GM12891 (cell line): ENCODE measurements at regions not wholly inside any gene's neighbourhood (a gene's known extent, or its start where the extent isn't known, plus 50 kb on each side); places are given as distances from the start of the nearest gene placed in this dataset.

Source experiments
- DNase-seq: peaks from one replicate; pipeline ENCODE4 v3.0.0; 2011; ENCODE audit warnings: low spot score; ENCODE audit not compliant: insufficient read length
- FAIRE-seq: peaks from 2 replicates; lab custom pipeline; 2011; peaks lifted over from hg19 to GRCh38; lab: Jason Lieb, UNC
- PAX5 ChIP-seq: IDR thresholded peaks from 2 replicates; pipeline ENCODE4 v1.6.1; 2011; ENCODE audit warnings: low read length, moderate library complexity, mild to moderate bottlenecking; ENCODE audit not compliant: insufficient read depth, severe bottlenecking
- POLR2A ChIP-seq: IDR thresholded peaks from 2 replicates; pipeline ENCODE4 v1.6.1; 2011; ENCODE audit warnings: low read depth, low read length, control low read depth
- POLR2AphosphoS5 ChIP-seq: IDR thresholded peaks from 2 replicates; pipeline ENCODE4 v1.6.1; 2011; ENCODE audit warnings: low read depth, low read length, control low read depth
- POU2F2 ChIP-seq: IDR thresholded peaks from 2 replicates; pipeline ENCODE4 v1.6.1; 2011; ENCODE audit warnings: low read depth, mild to moderate bottlenecking, control low read depth, low read length, moderate library complexity
- SPI1 ChIP-seq: IDR thresholded peaks from 2 replicates; pipeline ENCODE4 v1.6.1; 2011; ENCODE audit warnings: low read depth, low read length, control low read depth
- TAF1 ChIP-seq: IDR thresholded peaks from 2 replicates; pipeline ENCODE4 v1.6.1; 2011; ENCODE audit warnings: low read depth, low read length, control low read depth

- FAIRE-seq (no peak), DNase-seq (no peak)
Measured at GRCh38 chr10:83921984-83922860, 217.1 kb upstream of the GHITM start.

GRCh38 chr10:83925133-83925532, 214.2 kb upstream of the GHITM start:
- DNase-seq (no peak), FAIRE-seq (no peak)
- no peak for TF ChIP-seq PAX5
- TF ChIP-seq POU2F2: no peak
- no peak for TF ChIP-seq SPI1
- no peak for TF ChIP-seq TAF1
- TF ChIP-seq POLR2A: no peak
- no peak for TF ChIP-seq POLR2AphosphoS5

More at GRCh38 chr10:83921984-83922860, 217.1 kb upstream of the GHITM start:
- TF ChIP-seq PAX5 (no peak), POLR2A (no peak), TAF1 (no peak), POLR2AphosphoS5 (no peak)

GRCh38 chr10:83926606-83927005, 212.7 kb upstream of the GHITM start:
- DNase-seq (no peak), FAIRE-seq (no peak)
- TF ChIP-seq PAX5: no peak
- TF ChIP-seq POLR2AphosphoS5: no peak
- no peak for TF ChIP-seq POU2F2
- no peak for TF ChIP-seq SPI1
- TF ChIP-seq TAF1: no peak
- TF ChIP-seq POLR2A: no peak

DNA sequence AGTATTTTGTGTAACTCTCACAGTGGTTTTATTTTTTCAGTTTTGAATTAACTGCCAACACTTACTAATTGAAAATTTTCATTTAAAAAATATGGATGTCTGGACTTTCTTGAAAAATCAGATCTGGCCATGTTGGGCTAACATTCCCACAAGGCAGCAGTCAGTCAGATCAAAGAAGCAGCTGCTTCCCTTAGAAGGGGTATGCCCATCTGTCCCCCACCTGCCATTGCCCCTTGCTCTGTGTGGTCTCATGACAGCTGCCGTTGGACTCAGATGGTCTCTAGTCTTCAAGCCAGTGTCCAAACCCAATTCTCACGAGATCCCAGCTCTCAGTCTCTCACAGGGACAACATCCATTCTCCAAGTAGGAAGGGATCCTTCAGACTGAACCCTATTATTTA, 212.1 kb upstream of the GHITM start:
- DNase-seq (no peak), FAIRE-seq (no peak)
- no peak for TF ChIP-seq PAX5
- TF ChIP-seq POLR2A: no peak
- no peak for TF ChIP-seq SPI1
- TF ChIP-seq TAF1: no peak
- TF ChIP-seq POLR2AphosphoS5: no peak
- no peak for TF ChIP-seq POU2F2

DNA sequence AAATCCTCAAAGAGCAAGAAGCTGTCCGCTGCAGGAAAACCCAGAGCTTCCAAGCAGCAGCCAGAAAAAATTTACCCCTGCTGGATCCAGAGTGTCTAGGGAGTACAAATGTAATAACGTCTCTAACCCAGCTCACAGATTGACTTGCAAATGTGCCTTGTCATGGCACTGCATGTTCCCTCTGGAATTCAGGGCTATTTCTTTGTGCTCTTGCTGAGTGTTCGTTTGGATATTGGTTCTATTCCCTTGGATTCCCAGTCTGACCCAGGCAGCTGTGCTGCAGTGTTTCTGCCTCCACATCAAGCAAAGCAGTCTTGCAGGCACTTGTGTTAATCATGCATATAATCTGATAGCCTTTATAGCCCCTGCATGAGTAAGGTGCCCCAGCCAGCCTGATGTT, 209.9 kb upstream of the GHITM start:
- DNase-seq: no peak
- no peak for FAIRE-seq
- TF ChIP-seq POU2F2 (no peak), TAF1 (no peak), POLR2AphosphoS5 (no peak), PAX5 (no peak), SPI1 (no peak), POLR2A (no peak)

GRCh38 chr10:83931669-83932068, 207.6 kb upstream of the GHITM start:
- no peak for DNase-seq
- TF ChIP-seq SPI1 (no peak), PAX5 (no peak), POU2F2 (no peak), TAF1 (no peak), POLR2A (no peak), POLR2AphosphoS5 (no peak)
- no peak for FAIRE-seq

DNA sequence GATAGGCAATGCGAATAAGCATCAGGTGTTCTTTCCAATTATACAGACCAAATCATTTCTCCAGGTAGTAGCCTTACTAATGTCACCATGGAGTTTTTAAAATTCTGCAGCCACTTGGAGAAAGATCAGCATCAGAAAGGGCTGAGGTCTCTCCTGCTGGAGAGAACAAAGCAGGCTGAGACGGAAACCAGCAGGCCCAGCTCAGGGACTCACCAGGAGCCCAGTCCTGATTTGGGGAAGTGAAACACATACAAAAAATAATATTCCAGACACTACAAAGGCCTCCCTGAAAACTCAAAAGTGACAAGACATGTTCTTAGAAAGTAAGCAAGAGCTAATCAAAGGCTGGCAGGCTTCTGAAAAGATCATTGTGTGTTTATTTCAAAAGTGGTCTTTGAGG, 207.1 kb upstream of the GHITM start:
- no peak for DNase-seq
- TF ChIP-seq TAF1 (no peak), SPI1 (peak; percentile 62), POLR2AphosphoS5 (no peak)
- no peak for FAIRE-seq

- FAIRE-seq: no peak
- DNase-seq: no peak
- TF ChIP-seq TAF1: no peak
- TF ChIP-seq SPI1: no peak
- no peak for TF ChIP-seq PAX5
- TF ChIP-seq POU2F2: no peak
- no peak for TF ChIP-seq POLR2AphosphoS5
- TF ChIP-seq POLR2A: no peak
Measured at GRCh38 chr10:83934062-83934461, 205.2 kb upstream of the GHITM start.

DNA sequence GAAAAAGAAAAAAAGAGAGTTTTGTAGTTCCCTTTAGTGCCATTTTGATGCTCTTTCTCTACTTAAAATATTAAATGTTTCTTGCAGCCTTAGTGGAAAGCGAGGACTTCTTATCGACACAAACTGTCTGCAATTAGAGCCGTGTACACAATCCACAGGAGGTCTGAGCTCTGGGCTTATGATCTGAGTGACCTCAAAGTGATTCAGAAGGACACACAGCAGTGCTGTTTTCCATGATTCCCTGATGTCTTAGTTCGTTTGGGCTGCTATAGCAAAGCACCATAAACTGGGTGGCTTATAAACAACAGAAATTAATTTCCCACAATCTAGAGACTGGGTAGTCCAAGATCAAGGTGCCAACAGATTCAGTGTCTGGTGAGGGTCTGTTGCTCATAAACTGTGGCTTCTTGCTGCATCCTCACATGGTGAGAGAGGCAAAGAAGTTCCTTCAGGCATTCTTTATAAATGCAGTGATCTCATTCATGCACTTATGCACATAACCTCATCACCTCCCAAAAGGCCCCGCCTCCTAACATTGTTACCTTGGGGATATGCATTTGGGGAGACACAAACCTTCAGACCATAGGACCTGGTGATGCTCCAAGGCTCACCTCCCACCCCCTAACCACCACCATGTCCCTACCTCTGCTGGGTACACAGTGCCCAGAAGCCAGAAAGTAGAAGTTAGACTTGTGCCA, 204.5 kb upstream of the GHITM start:
- no peak for DNase-seq
- FAIRE-seq: no peak
- TF ChIP-seq TAF1 (no peak), PAX5 (no peak), SPI1 (no peak), POLR2A (no peak), POU2F2 (no peak), POLR2AphosphoS5 (no peak)

- no peak for FAIRE-seq
- no peak for DNase-seq
- no peak for TF ChIP-seq SPI1
- TF ChIP-seq TAF1: no peak
- no peak for TF ChIP-seq POU2F2
- no peak for TF ChIP-seq POLR2AphosphoS5
- TF ChIP-seq PAX5: no peak
- no peak for TF ChIP-seq POLR2A
Measured at GRCh38 chr10:83935339-83935736, 204.0 kb upstream of the GHITM start.
